Stimulated activated CD8-positive, alpha-beta memory T cell treated with anti-CD3 and anti-CD28 coated beads, Interleukin-4, amount 100 ng/mL, for 4 hours (primary cell): ENCODE measurements at regions not wholly inside any gene's neighbourhood (a gene's known extent, or its start where the extent isn't known, plus 50 kb on each side); places are given as distances from the start of the nearest gene placed in this dataset.
A peak's percentile ranks its signal among the peaks of the same experiment; 100 is the strongest.
"Not testable (repeated sequence)": the region's sequence is repeated elsewhere in the genome, so short reads cannot be mapped to it uniquely, and the experiment has no call there.

Experiments used
- DNase-seq, 2 donors: peaks; one replicate each; pipeline ENCODE4 v3.0.0-alpha.2; 2020; ENCODE audit warnings: low read depth in 2 of 2, low spot score in 1 of 2

- DNase-seq, result not testable (repeated sequence)
Observed at GRCh38 chr20:5453316-5453715, 136.6 kb upstream of the PROKR2 start.

DNA sequence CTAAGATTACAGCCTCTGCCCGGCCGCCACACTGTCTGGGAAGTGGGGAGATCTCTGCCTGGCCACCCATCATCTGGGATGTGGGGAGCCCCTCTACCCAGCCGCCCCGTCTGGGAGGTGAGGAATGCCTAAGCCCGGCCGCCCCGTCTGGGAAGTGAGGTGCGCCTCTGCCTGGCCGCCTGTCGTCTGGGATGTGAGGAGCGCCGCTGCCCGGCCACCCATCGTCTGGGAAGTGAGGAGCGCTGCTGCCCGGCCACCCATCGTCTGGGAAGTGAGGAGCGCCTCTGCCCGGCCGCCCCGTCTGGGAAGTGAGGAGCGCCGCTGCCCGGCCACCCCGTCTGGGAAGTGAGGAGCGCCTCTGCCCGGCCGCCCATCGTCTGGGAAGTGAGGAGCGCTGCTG lies 135.9 kb upstream of the PROKR2 start:
- DNase-seq, result not testable (repeated sequence)

- not testable (repeated sequence) for DNase-seq
Observed at GRCh38 chr20:5452286-5452685, 135.5 kb upstream of the PROKR2 start.

GRCh38 chr20:5451643-5452210 lies 135.0 kb upstream of the PROKR2 start:
- no peak for DNase-seq

- DNase-seq, result peak in 1 of 2 donors; percentile 36
Observed at GRCh38 chr20:5448449-5449118, 131.8 kb upstream of the PROKR2 start.

DNA sequence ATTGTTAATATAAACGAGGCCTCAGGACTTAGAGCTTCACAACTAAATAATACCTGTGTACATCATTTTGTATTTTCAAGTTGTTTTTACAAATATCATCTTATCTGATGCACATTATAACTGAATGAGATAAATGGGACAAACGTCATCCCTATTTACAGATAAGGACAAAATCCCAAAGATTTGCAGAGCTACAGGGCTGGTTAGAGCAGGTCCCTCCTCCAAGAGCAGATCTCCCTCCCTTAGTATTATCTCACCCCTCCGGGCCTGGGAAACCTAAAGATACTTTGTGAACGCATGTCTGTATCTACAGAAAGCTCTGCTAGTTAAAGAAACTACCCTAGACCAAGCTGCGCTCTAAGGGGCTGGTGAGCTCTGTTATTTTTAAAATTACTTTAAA lies 130.4 kb upstream of the PROKR2 start:
- no peak for DNase-seq

- no peak for DNase-seq
Observed at GRCh38 chr20:5445611-5446010, 128.9 kb upstream of the PROKR2 start.

DNA sequence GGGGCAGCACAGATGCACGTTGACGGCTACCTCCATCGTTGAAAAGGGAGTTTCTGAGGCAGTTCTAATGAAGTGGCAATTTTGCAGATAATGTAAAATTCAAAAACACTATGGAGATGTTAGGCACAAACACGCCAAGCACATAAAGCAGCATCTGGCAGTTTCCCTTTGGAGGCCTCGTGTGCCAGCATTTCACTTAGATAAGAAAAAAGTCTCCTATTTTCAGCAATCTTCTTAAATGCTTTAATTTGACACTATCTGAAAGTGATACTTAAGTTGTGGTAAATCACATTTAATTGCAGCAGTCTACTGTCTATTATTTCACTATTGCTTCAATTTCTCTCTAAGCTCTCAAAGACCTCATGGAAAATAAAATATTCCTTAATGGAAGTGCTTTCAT lies 125.3 kb upstream of the PROKR2 start:
- DNase-seq, result no peak

GRCh38 chr20:5434116-5434515 lies 117.4 kb upstream of the PROKR2 start:
- no peak for DNase-seq

GRCh38 chr20:5433352-5433751 lies 116.6 kb upstream of the PROKR2 start:
- DNase-seq, result no peak

- DNase-seq, result no peak
Observed at GRCh38 chr20:5432030-5432429, 115.3 kb upstream of the PROKR2 start.

- no peak for DNase-seq
Observed at GRCh38 chr20:5430670-5431069, 113.9 kb upstream of the PROKR2 start.

DNA sequence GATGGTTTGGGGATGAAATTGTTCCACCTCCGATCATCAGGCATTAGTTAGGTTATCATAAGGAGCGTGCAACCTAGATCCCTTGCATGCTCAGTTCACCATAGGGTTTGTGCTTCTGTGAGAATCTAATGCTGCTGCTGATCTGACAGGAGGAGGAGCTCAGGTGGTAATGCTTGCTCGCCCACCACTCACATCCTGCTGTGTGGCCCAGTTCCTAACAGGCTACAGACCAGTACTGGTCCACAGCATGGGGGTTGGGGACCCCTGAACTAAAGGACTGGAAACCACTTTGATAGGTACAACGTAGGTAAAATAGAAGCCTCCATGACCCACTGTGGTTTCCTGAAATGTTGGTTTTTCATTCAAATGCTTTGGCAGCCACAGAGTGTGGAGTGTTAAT lies 109.3 kb upstream of the PROKR2 start:
- DNase-seq, result no peak

GRCh38 chr20:5416086-5416485 lies 99.3 kb upstream of the PROKR2 start:
- no peak for DNase-seq

DNA sequence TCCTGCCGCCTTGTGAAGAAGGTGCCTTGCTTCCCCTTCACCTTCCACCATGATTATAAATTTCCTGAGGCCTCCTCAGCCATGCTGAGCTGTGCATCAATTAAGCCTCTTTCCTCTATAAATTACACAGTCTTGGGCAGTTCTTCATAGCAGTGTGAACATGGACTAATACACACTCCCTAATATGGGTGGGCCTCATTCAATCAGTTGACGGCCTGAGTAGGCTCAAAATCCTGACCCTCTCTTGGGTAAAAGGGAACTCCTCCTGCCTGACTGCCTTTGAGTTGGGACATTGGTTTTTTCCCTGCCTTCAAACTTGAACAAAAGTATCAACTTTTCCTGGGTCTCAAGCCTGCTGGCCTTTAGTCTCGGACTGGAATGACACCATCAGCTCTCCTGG lies 96.6 kb upstream of the PROKR2 start:
- no peak for DNase-seq

DNA sequence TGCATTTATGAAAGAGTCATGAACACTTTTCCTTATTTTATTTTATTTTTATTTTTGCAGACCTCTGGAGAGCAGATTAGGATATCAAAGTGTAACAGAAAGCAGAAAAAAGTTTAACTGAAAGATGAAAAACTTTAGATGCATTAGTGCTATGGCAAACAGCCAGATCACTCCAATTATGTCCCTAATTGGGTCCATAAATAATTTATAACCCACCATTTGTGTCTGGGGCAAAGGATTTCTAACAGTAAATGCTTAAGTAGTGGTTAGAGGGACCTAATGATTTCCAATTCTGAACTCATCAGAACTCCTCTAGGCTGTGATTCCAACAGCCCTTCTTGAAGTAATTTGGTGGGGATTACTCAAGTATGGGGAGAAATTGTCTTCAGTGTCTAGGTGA lies 93.7 kb upstream of the PROKR2 start:
- DNase-seq, result no peak

DNA sequence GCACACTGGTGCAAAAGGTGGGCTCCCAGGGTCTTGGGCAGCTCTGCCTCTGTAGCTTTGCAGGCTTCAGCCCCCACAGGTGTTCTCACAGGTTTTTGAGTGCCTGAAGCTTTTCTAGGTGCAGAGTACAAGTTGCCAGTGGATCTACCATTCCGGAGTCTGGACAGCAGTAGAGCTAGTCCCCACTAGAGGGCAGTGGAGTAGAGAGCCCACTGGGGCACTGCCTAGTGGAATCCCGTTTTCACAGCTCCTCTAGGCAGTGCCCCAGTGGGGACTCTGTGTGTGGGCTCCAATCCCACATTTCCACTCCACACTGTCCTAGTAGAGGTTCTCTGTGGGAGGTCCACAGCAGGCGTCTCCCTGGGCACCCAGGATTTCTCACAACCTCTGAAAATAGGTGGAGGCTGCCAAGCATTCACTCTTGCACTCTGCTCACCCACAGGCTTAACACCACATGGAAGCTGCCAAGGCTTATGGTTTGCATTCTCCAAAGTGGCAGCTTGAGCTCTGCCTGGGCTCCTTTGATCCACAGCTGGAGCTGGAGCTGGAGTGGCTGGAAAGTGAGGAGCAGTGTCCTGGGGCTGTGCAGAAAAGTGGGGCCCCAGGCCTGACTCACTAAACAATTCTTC lies 86.3 kb upstream of the PROKR2 start:
- DNase-seq, result no peak

DNA sequence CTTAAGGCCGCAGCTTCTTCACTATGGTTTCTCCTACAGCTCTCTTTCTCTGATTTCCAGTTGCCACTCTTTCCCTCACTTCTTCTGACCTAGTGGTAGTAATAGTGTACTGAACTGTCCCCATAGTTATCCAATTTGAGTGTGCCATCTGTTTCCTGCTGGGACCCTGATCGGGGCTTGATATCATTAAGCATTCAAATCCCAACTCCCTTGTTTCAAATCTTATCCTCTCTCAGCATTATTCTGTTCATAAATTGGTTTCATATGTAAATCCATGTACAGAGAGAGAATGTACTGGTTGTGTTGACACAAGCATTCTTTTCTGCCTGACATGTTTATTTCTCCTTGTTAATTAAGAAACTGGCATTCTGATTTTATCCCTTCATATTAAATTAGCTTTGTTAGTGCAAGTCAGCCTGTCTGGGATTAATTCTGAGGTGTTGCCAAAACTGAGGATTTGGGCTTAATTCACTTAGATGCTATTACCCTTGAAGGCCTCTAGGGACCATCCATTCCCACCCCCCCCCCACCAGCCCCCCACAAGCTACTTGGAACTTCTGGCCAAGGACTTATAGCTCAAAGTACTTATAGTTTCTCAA lies 84.6 kb upstream of the PROKR2 start:
- no peak for DNase-seq

DNA sequence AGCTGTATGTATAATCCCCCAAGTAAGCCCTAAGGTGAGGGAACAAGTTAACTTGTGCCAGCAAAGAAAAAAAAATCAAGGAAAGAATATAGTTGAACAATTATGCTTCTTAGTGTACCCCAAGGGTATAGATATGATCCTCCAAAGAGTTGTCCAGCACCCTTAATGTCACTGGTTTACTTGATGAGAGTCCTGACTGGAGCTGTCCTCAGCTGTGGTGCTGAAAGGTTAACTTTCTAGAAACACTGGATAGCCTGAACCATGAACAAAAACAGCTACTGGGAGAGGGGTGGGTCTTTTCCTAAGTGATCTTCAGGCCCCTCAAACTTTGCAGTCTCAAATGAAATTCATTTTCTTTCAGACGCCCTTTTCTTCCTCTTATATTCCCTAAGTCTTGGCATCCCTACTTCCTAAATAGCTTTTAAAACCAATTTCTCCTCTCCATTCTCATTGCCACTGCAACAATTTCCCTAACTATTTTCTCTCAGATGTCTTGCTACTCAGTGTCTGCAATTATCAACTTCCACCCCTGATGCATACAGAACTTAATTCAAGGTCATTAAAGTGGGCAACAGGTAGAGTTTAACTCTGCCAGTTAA lies 83.5 kb upstream of the PROKR2 start:
- DNase-seq, result no peak

DNA sequence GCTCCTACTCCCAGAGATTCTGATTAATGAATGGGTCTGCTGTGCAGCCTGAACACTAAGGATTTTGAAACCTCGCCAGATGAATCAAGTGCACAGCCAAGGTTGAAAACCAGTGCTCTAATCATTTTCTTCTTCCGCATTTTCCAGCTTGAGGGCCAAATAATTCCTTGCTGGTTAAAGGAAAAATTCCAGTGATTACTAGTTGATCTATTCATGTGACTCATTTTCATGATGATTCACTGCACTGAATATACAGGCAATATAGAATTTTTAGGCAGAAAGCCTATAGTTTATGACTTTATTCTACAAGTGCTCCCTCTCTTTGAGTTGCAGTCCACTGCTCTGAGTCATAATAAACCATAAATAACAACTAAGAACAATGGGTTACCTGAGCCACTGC lies 80.6 kb upstream of the PROKR2 start:
- DNase-seq, result no peak

GRCh38 chr20:5395932-5396727 lies 79.4 kb upstream of the PROKR2 start:
- no peak for DNase-seq
